Fibroblast of skin of left biceps (primary cell): ENCODE measurements at regions not wholly inside any gene's neighbourhood (a gene's known extent, or its start where the extent isn't known, plus 50 kb on each side); places are given as distances from the start of the nearest gene placed in this dataset.
"Not testable (repeated sequence)": the region's sequence is repeated elsewhere in the genome, so short reads cannot be mapped to it uniquely, and the experiment has no call there.

Source experiments
- DNase-seq, 2 experiments: peaks; one replicate each; pipeline ENCODE4 v3.0.0-alpha.2; 2013; ENCODE audit warnings: low read depth in 2 of 2

- DNase-seq = no peak
Measured at GRCh38 chr5:173667702-173668101, 51.3 kb upstream of the BOD1 start.

GRCh38 chr5:173668245-173668800 is 51.9 kb upstream of the BOD1 start:
- DNase-seq = no peak

GRCh38 chr5:173668910-173669309 is 52.5 kb upstream of the BOD1 start:
- no peak for DNase-seq

GRCh38 chr5:173669483-173669882 is 53.0 kb upstream of the BOD1 start:
- DNase-seq = no peak

GRCh38 chr5:173670130-173670651 is 53.7 kb upstream of the BOD1 start:
- peak in 1 of 2 experiments; percentile 1 for DNase-seq

GRCh38 chr5:173670791-173671120 is 54.3 kb upstream of the BOD1 start:
- DNase-seq = no peak

- DNase-seq = no peak
Measured at GRCh38 chr5:173671121-173671949, 54.9 kb upstream of the BOD1 start.

- DNase-seq = no peak
Measured at GRCh38 chr5:173672166-173672565, 55.7 kb upstream of the BOD1 start.

- no peak for DNase-seq
Measured at GRCh38 chr5:173672891-173673290, 56.4 kb upstream of the BOD1 start.

- no peak for DNase-seq
Measured at GRCh38 chr5:173673295-173674101, 57.0 kb upstream of the BOD1 start.

- no peak for DNase-seq
Measured at GRCh38 chr5:173675287-173675996, 59.0 kb upstream of the BOD1 start.

GRCh38 chr5:173676375-173676774 is 59.9 kb upstream of the BOD1 start:
- no peak for DNase-seq

GRCh38 chr5:173677125-173677672 is 60.7 kb upstream of the BOD1 start:
- no peak for DNase-seq

GRCh38 chr5:173679909-173680630 is 63.6 kb upstream of the BOD1 start:
- DNase-seq = no peak

- DNase-seq = no peak
Measured at GRCh38 chr5:173680660-173681242, 64.3 kb upstream of the BOD1 start.

- no peak for DNase-seq
Measured at GRCh38 chr5:173682313-173682712, 65.9 kb upstream of the BOD1 start.

- DNase-seq = not testable (repeated sequence)
Measured at GRCh38 chr5:173684535-173684934, 68.1 kb upstream of the BOD1 start.

GRCh38 chr5:173686950-173687349 is 70.5 kb upstream of the BOD1 start:
- no peak for DNase-seq

GRCh38 chr5:173688703-173689102 is 72.3 kb upstream of the BOD1 start:
- DNase-seq = no peak

- no peak for DNase-seq
Measured at GRCh38 chr5:173689171-173689736, 72.8 kb upstream of the BOD1 start.
